GM12873 (cell line): ENCODE measurements at regions not wholly inside any gene's neighbourhood (a gene's known extent, or its start where the extent isn't known, plus 50 kb on each side); places are given as distances from the start of the nearest gene placed in this dataset.

Source experiments
- CTCF ChIP-seq: IDR thresholded peaks from 2 replicates; pipeline ENCODE4 v1.5.1; 2012; ENCODE audit warnings: low read depth, mild to moderate bottlenecking, moderate library complexity, low read length, control low read depth; ENCODE audit not compliant: insufficient read depth; ENCODE audit errors: missing control alignments

- no peak for TF ChIP-seq CTCF
These were observed 76.9 kb upstream of the MGMT start for GRCh38 chr10:129390147-129390546.

DNA sequence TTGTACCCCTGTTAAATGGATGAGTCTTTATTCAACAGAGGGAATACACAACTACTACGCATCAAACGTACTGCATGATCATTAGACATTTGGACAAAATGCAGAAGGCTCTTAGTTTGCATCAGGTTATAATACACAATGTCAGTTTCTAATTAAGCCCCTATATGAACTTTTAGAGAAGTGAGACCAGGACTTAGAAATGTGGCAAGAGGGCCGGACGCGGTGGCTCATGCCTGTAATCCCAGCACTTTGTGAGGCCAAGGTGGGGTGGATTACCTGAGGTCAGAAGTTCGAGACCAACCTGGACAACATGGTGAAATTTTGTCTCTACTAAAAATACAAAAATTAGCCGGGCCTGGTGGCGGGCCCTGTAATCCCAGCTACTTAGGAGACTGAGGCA lies 76.3 kb upstream of the MGMT start:
- no peak for TF ChIP-seq CTCF

GRCh38 chr10:129391464-129391863 lies 75.6 kb upstream of the MGMT start:
- TF ChIP-seq CTCF, result no peak

GRCh38 chr10:129392855-129393254 lies 74.2 kb upstream of the MGMT start:
- no peak for TF ChIP-seq CTCF

GRCh38 chr10:129393812-129394211 lies 73.2 kb upstream of the MGMT start:
- no peak for TF ChIP-seq CTCF

GRCh38 chr10:129394518-129395328 lies 72.3 kb upstream of the MGMT start:
- no peak for TF ChIP-seq CTCF

DNA sequence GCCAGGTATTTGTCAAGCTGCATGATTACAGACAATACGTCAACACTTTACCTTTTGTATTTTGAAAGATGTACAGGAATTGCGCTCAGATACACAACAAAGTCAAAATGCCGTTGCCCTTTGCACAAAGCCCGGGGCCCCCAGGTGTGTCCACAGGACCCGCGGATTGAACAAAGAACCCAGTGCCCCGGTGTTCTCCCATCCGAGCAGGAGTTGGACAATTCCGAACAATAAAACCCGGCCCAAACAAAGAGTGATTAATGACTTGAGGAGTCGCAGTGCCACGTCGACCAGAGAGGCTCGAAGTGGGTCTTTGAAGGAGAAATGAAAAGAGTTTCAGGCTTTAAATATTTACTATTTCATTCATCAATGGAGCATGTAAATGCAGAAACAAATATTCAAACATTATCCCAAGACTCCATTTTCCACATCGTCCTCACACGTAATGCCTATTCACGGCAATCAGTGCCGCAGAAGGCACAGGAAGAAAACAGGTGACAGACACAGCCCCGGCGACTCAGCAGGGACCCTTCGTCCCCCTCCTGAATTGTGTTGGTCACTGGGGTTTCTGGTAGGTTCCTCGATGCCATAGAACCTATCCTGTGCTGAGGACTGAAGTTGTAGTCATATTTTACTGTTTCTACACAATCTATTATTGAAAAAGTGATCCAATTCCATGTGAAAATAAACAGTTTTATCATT lies 70.9 kb upstream of the MGMT start:
- TF ChIP-seq CTCF, result no peak
